K562 (cell line): ENCODE measurements at regions not wholly inside any gene's neighbourhood (a gene's known extent, or its start where the extent isn't known, plus 50 kb on each side); places are given as distances from the start of the nearest gene placed in this dataset.

Experiments
- ATAC-seq: fragments of 200-7000 bp; cut with Tn5 transposase; 3 replicates; pipeline ENCODE4 v1.9.1; 2020; ENCODE audit warnings: moderate library complexity
- BruUV-seq: library from RNA; stranded (reverse); fragments of 400-500 nt; replicated peaks from 2 replicates; lab custom pipeline; 2021; lab: Mats Ljungman, UMichigan
- CTCF ChIA-PET: fragments of 300-600 bp; formaldehyde crosslinking; extraction: SDS; loops from one replicate; lab custom pipeline; 2021; ENCODE audit warnings: low intra/inter-chr PET ratio; lab: Yijun Ruan, JAX
- POLR2A ChIA-PET: fragments of 300-600, 350-650 bp; sonication (Branson Sonifier 250); formaldehyde crosslinking; extraction: SDS; loops from one replicate; lab custom pipeline; 2021; ENCODE audit warnings: antibody characterized with exemption, inconsistent platforms; lab: Yijun Ruan, JAX
- DNase-seq, 4 experiments: peaks; one replicate each; pipeline versions ENCODE4 v3.0.0 to v3.0.0-alpha.2; 2011 to 2018; ENCODE audit warnings: low spot score in 3 of 4, mixed read lengths in 3 of 4; ENCODE audit errors: extremely low read depth in 1 of 4
- FAIRE-seq: peaks from 2 replicates; lab custom pipeline; 2011; peaks lifted over from hg19 to GRCh38; lab: Jason Lieb, UNC
- H2AFZ ChIP-seq: 2 replicates; pipeline ENCODE4 v1.6.0; 2011; ENCODE audit warnings: low read depth, low read length, control low read depth, inconsistent platforms
- H3K27ac ChIP-seq: fragments of 200-600 bp; 3 replicates; pipeline ENCODE4 v1.8.0; 2011; ENCODE audit warnings: low read depth, mild to moderate bottlenecking, control low read depth, inconsistent platforms, low read length, moderate library complexity, mixed read lengths; ENCODE audit errors: extremely low read depth
- H3K27me3 ChIP-seq, 2 experiments: fragments of 300-600 bp in 1 of 2; 2 replicates in 1 of 2; 3 replicates in 1 of 2; pipeline versions ENCODE4 v1.6.0 to v1.8.0; 2011; ENCODE audit warnings: inconsistent platforms in 2 of 2, low read length in 2 of 2, mild to moderate bottlenecking in 1 of 2, mixed read lengths in 1 of 2, moderate library complexity in 1 of 2; ENCODE audit not compliant: control insufficient read depth in 2 of 2, insufficient read depth in 2 of 2
- H3K36me3 ChIP-seq: fragments of 300-600 bp; 3 replicates; pipeline ENCODE4 v1.8.0; 2011; ENCODE audit warnings: mild to moderate bottlenecking, low read length, inconsistent platforms; ENCODE audit not compliant: control insufficient read depth, insufficient read depth
- H3K4me1 ChIP-seq, 2 experiments: fragments of 200-600 bp in 1 of 2; replicated peaks in 1 of 2; 2 replicates in 1 of 2; 3 replicates in 1 of 2; pipeline versions ENCODE4 v1.5.1 to v1.8.0; 2011; ENCODE audit warnings: inconsistent platforms in 2 of 2, low read length in 2 of 2, mild to moderate bottlenecking in 1 of 2, mixed read lengths in 1 of 2, moderate library complexity in 1 of 2; ENCODE audit not compliant: control insufficient read depth in 2 of 2, insufficient read depth in 2 of 2
- H3K4me2 ChIP-seq: 2 replicates; pipeline ENCODE4 v1.6.1; 2011; ENCODE audit warnings: low read length, control low read depth, inconsistent platforms, mixed read lengths; ENCODE audit not compliant: insufficient read depth
- H3K4me3 ChIP-seq: fragments of 200-600 bp; sonication (generic), shearing (Covaris generic); 2 replicates; pipeline ENCODE4 v1.5.1; 2016; ENCODE audit warnings: control low read depth, inconsistent platforms
- H3K79me2 ChIP-seq: fragments of 200-600 bp; 3 replicates; pipeline ENCODE4 v1.8.0; 2011; ENCODE audit warnings: low read length, inconsistent platforms; ENCODE audit not compliant: control insufficient read depth, insufficient read depth
- H3K9ac ChIP-seq, 2 experiments: 2 replicates each; pipeline versions ENCODE4 v1.6.0 to v1.6.1; 2011; ENCODE audit warnings: low read depth in 2 of 2, low read length in 2 of 2, control low read depth in 1 of 2, inconsistent platforms in 1 of 2, mild to moderate bottlenecking in 1 of 2, mixed read lengths in 1 of 2; ENCODE audit not compliant: insufficient read depth in 1 of 2
- H3K9me1 ChIP-seq: one replicate; pipeline ENCODE4 v1.6.0; 2011; ENCODE audit warnings: inconsistent platforms, mild to moderate bottlenecking, low read length, moderate library complexity; ENCODE audit not compliant: control insufficient read depth, insufficient read depth
- H3K9me3 ChIP-seq: replicated peaks from 2 replicates; pipeline ENCODE4 v1.5.1; 2011; ENCODE audit warnings: low read depth, low read length, inconsistent platforms; ENCODE audit not compliant: control insufficient read depth, insufficient read depth
- H4K20me1 ChIP-seq: replicated peaks from 2 replicates; pipeline ENCODE4 v1.6.1; 2011; ENCODE audit warnings: low read length, inconsistent platforms, mixed read lengths; ENCODE audit not compliant: control insufficient read depth, insufficient read depth
- BMI1 ChIP-seq: fragments of 150-350 bp; IDR thresholded peaks from 2 replicates; pipeline ENCODE4 v1.6.1; 2014; ENCODE audit warnings: low read length
- ELF4 ChIP-seq: fragments of 450-650 bp; formaldehyde crosslinking; IDR thresholded peaks from 2 replicates; pipeline ENCODE4 v1.4.0; 2022; ENCODE audit warnings: missing genetic modification characterization
- FUS ChIP-seq: fragments of 200-400 bp; formaldehyde crosslinking; optimal IDR thresholded peaks from 2 replicates; pipeline ENCODE3; 2017; ENCODE audit warnings: low read depth, low read length
- MBD2 ChIP-seq: sonication (generic); IDR thresholded peaks from 2 replicates; pipeline ENCODE4 v1.6.1; 2016; ENCODE audit warnings: low read depth, borderline replicate concordance
- POLR2AphosphoS5 ChIP-seq: IDR thresholded peaks from 2 replicates; pipeline ENCODE4 v1.6.1; 2011; ENCODE audit warnings: mild to moderate bottlenecking, low read depth, low read length, moderate library complexity; ENCODE audit not compliant: control insufficient read depth, insufficient read depth
- RUNX1 ChIP-seq: sonication (generic); IDR thresholded peaks from 2 replicates; pipeline ENCODE4 v1.6.1; 2016; ENCODE audit warnings: antibody characterized with exemption, low read depth
- SIN3B ChIP-seq: fragments of 450-650 bp; IDR thresholded peaks from 2 replicates; pipeline ENCODE4 v1.6.1; 2017; ENCODE audit warnings: low read depth, mild to moderate bottlenecking, moderate library complexity
- ZNF197 ChIP-seq: fragments of 200-800 bp; sonication (Bioruptor generic); IDR thresholded peaks from 2 replicates; pipeline ENCODE4 v1.6.1; 2016; ENCODE audit warnings: low read depth, missing genetic modification characterization, missing compliant biosample characterization
- in situ Hi-C: fragments of 300-500 bp; cut with MboI; formaldehyde crosslinking; loops from 4 replicates; pipeline ENCODE4 v1.15.0; 2018; ENCODE audit warnings: inconsistent platforms, mixed read lengths
- intact Hi-C: fragments of 100-400 bp; cut with micrococcal nuclease; formaldehyde crosslinking; loops from 2 replicates; pipeline ENCODE4 v1.14.2; 2022
- TF ChIP-seq, protein P1 (sequence below): fragments of 250-450 bp; sonication (Bioruptor Pico); IDR thresholded peaks from 2 replicates; pipeline ENCODE4 v1.4.0; 2020; ENCODE audit warnings: mild to moderate bottlenecking, moderate library complexity
- TF ChIP-seq, protein P2 (sequence below): fragments of 450-650 bp; formaldehyde crosslinking; IDR thresholded peaks from 2 replicates; pipeline ENCODE4 v1.4.0; 2022; ENCODE audit warnings: missing genetic modification characterization
- TF ChIP-seq, protein P3 (sequence below): fragments of 200-800 bp; sonication (Bioruptor generic); IDR thresholded peaks from 2 replicates; pipeline ENCODE4 v1.6.1; 2017; ENCODE audit warnings: missing genetic modification characterization, missing compliant biosample characterization
- TF ChIP-seq, protein P4 (sequence below): fragments of 250-450 bp; sonication (Bioruptor Pico); IDR thresholded peaks from 2 replicates; pipeline ENCODE4 v1.4.0; 2020
- TF ChIP-seq, protein P5 (sequence below): fragments of 450-650 bp; IDR thresholded peaks from 2 replicates; pipeline ENCODE4 v1.6.1; 2016; ENCODE audit warnings: low read depth, mild to moderate bottlenecking, moderate library complexity

DNA sequence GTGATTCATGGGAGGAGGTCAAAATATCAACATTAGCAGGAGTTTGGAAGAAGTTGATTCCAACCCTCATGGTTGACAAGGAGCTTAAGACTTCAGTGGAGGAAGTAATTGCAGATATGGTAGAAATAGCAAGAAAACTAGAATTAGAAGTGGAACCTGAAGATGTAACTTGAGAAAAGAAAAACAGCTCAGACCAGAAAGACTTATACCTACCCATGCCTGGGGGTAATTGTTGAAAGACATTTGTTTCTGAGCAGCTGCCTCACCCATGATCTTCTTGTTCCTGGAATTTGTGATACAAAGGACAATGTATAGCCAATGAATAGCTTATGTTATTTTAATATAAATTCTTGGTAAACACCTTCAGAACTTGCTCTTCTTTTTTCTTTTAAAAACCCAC, 128.6 kb downstream of the LRIG2 start:
- Histone ChIP-seq H3K4me3 (no peak overlapping the region), H3K4me1 (peaks cover 3 to 5% of the 10 kb centered on the region in 2 experiments), H4K20me1 (no peaks in the 10 kb centered on the region), H3K4me2 (no peak overlapping the region), H3K27me3 (no peaks in the 10 kb centered on the region), H3K9ac (no peak overlapping the region), H3K27ac (no peak overlapping the region), H2AFZ (no peak overlapping the region), H3K9me1 (no peaks in the 10 kb centered on the region), H3K79me2 (no peaks in the 10 kb centered on the region), H3K9me3 (no peaks in the 10 kb centered on the region), H3K36me3 (no peaks in the 10 kb centered on the region)
- FAIRE-seq (no peak), DNase-seq (no peak), ATAC-seq (no peak)
- ChIA-PET CTCF (no interaction called here), POLR2A (interaction anchor here (0.6 kb wide), 2 partner anchors 10 to 57 kb away, joined by 3 to 4 read pairs; no protein-coding TSS in a partner anchor)
- intact Hi-C loops (no loop called here), in situ Hi-C loops (no loop called here)
- no TSS peak for BruUV-seq
- TF ChIP-seq FUS (no peak), RUNX1 (no peak), SIN3B (no peak), MBD2 (no peak), POLR2AphosphoS5 (no peak), ZNF197 (no peak), BMI1 (no peak), ELF4 (CRISPR knock-in tag) (no peak)
- TF ChIP-seq, protein P1, sequence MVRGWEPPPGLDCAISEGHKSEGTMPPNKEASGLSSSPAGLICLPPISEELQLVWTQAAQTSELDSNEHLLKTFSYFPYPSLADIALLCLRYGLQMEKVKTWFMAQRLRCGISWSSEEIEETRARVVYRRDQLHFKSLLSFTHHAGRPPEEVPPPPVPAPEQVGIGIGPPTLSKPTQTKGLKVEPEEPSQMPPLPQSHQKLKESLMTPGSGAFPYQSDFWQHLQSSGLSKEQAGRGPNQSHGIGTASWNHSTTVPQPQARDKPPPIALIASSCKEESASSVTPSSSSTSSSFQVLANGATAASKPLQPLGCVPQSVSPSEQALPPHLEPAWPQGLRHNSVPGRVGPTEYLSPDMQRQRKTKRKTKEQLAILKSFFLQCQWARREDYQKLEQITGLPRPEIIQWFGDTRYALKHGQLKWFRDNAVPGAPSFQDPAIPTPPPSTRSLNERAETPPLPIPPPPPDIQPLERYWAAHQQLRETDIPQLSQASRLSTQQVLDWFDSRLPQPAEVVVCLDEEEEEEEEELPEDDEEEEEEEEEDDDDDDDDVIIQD (CRISPR knock-in tag) = no peak
- TF ChIP-seq, protein P2, sequence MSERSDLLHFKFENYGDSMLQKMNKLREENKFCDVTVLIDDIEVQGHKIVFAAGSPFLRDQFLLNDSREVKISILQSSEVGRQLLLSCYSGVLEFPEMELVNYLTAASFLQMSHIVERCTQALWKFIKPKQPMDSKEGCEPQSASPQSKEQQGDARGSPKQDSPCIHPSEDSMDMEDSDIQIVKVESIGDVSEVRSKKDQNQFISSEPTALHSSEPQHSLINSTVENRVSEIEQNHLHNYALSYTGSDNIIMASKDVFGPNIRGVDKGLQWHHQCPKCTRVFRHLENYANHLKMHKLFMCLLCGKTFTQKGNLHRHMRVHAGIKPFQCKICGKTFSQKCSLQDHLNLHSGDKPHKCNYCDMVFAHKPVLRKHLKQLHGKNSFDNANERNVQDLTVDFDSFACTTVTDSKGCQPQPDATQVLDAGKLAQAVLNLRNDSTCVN (CRISPR knock-in tag) = no peak
- TF ChIP-seq, protein P3, sequence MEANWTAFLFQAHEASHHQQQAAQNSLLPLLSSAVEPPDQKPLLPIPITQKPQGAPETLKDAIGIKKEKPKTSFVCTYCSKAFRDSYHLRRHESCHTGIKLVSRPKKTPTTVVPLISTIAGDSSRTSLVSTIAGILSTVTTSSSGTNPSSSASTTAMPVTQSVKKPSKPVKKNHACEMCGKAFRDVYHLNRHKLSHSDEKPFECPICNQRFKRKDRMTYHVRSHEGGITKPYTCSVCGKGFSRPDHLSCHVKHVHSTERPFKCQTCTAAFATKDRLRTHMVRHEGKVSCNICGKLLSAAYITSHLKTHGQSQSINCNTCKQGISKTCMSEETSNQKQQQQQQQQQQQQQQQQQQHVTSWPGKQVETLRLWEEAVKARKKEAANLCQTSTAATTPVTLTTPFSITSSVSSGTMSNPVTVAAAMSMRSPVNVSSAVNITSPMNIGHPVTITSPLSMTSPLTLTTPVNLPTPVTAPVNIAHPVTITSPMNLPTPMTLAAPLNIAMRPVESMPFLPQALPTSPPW = no peak
- TF ChIP-seq, protein P4, sequence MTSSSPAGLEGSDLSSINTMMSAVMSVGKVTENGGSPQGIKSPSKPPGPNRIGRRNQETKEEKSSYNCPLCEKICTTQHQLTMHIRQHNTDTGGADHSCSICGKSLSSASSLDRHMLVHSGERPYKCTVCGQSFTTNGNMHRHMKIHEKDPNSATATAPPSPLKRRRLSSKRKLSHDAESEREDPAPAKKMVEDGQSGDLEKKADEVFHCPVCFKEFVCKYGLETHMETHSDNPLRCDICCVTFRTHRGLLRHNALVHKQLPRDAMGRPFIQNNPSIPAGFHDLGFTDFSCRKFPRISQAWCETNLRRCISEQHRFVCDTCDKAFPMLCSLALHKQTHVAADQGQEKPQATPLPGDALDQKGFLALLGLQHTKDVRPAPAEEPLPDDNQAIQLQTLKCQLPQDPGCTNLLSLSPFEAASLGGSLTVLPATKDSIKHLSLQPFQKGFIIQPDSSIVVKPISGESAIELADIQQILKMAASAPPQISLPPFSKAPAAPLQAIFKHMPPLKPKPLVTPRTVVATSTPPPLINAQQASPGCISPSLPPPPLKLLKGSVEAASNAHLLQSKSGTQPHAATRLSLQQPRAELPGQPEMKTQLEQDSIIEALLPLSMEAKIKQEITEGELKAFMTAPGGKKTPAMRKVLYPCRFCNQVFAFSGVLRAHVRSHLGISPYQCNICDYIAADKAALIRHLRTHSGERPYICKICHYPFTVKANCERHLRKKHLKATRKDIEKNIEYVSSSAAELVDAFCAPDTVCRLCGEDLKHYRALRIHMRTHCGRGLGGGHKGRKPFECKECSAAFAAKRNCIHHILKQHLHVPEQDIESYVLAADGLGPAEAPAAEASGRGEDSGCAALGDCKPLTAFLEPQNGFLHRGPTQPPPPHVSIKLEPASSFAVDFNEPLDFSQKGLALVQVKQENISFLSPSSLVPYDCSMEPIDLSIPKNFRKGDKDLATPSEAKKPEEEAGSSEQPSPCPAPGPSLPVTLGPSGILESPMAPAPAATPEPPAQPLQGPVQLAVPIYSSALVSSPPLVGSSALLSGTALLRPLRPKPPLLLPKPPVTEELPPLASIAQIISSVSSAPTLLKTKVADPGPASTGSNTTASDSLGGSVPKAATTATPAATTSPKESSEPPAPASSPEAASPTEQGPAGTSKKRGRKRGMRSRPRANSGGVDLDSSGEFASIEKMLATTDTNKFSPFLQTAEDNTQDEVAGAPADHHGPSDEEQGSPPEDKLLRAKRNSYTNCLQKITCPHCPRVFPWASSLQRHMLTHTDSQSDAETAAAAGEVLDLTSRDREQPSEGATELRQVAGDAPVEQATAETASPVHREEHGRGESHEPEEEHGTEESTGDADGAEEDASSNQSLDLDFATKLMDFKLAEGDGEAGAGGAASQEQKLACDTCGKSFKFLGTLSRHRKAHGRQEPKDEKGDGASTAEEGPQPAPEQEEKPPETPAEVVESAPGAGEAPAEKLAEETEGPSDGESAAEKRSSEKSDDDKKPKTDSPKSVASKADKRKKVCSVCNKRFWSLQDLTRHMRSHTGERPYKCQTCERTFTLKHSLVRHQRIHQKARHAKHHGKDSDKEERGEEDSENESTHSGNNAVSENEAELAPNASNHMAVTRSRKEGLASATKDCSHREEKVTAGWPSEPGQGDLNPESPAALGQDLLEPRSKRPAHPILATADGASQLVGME (CRISPR knock-in tag) = no peak
- TF ChIP-seq, protein P5, sequence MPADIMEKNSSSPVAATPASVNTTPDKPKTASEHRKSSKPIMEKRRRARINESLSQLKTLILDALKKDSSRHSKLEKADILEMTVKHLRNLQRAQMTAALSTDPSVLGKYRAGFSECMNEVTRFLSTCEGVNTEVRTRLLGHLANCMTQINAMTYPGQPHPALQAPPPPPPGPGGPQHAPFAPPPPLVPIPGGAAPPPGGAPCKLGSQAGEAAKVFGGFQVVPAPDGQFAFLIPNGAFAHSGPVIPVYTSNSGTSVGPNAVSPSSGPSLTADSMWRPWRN = no peak
